GM12892 (cell line): ENCODE measurements at regions not wholly inside any gene's neighbourhood (a gene's known extent, or its start where the extent isn't known, plus 50 kb on each side); places are given as distances from the start of the nearest gene placed in this dataset.

Experiments
- POLR2A ChIP-seq: IDR thresholded peaks from 2 replicates; pipeline ENCODE4 v1.6.1; 2011; ENCODE audit warnings: low read depth, low read length, control low read depth
- TAF1 ChIP-seq: IDR thresholded peaks from 2 replicates; pipeline ENCODE4 v1.6.1; 2011; ENCODE audit warnings: low read depth, mild to moderate bottlenecking, control low read depth, low read length, borderline replicate concordance

DNA sequence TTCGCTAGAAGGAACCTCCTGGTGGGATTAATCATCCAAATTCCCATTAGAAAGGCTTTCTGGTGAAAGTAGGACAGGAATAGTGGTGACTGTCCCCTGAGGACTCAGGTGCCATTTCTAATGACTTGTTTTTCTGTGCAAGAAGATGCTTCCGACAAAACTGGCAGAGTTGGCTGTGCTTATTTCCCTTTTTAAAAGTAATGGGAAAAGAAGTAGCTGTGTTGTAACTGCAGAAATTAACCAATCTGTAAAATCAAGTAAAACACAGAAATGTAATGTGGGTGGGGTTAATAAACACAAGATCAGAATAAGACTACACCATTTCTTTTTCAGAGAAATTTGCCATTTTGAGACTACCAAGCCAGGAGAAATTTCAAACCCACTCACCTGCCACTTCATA lies 55.0 kb upstream of the FAM9B start:
- TF ChIP-seq POLR2A (no peak), TAF1 (no peak)
